Psoas muscle (tissue), 7 donors: ENCODE measurements at regions not wholly inside any gene's neighbourhood (a gene's known extent, or its start where the extent isn't known, plus 50 kb on each side); places are given as distances from the start of the nearest gene placed in this dataset.

Experiments used
- ATAC-seq, 4 donors: fragments of 200-7000 bp; cut with Tn5 transposase; one replicate each; pipeline ENCODE4 v1.9.1; 2020; ENCODE audit warnings: moderate library complexity in 3 of 4, mild to moderate bottlenecking in 2 of 4
- DNase-seq, 2 donors: peaks; one replicate each; pipeline ENCODE4 v3.0.0-alpha.2; 2020
- H3K27ac ChIP-seq: fragments of 200-600 bp; one replicate; pipeline ENCODE4 v1.8.0; 2022
- H3K27me3 ChIP-seq, 3 donors: fragments of 200-600 bp in 1 of 3; one replicate each; pipeline versions ENCODE4 v1.6.1 to v1.8.0; 2013 to 2022; ENCODE audit warnings: low read length in 2 of 3, mild to moderate bottlenecking in 2 of 3, moderate library complexity in 1 of 3; ENCODE audit not compliant: insufficient read depth in 3 of 3
- H3K36me3 ChIP-seq, 2 donors: fragments of 200-600 bp in 1 of 2; one replicate each; pipeline versions ENCODE4 v1.6.1 to v1.8.0; 2013 to 2022; ENCODE audit warnings: low read depth in 1 of 2, mild to moderate bottlenecking in 1 of 2, moderate library complexity in 1 of 2; ENCODE audit not compliant: insufficient read depth in 1 of 2
- H3K4me1 ChIP-seq: fragments of 200-600 bp; one replicate; pipeline ENCODE4 v1.8.0; 2022
- H3K4me3 ChIP-seq: fragments of 200-600 bp; one replicate; pipeline ENCODE4 v1.8.0; 2022; ENCODE audit warnings: mild to moderate bottlenecking
- H3K9me3 ChIP-seq: fragments of 200-600 bp; one replicate; pipeline ENCODE4 v1.8.0; 2022
- CTCF ChIP-seq: fragments of 200-600 bp; IDR thresholded peaks from one replicate; pipeline ENCODE4 v1.8.0; 2022; ENCODE audit warnings: antibody characterized with exemption
- WGBS, 3 donors: extraction: QIAGEN DNeasy Blood & Tissue Kit; methylation state at CpG; one replicate each; pipeline versions ENCODE4 v1.1.6 to v1.1.7; 2013; 5-methylcytosine and 5-hydroxymethylcytosine counted together
- intact Hi-C, 2 donors: fragments of 100-400 bp; cut with DNase I; formaldehyde crosslinking; loops; one replicate each; pipeline versions ENCODE4 v1.11.0 to v1.14.2; 2022
- donor health status: healthy with polysubstance abuse.
- donor health status: DM: no; HTN: no; CAD: no; lungs with moderate emphysema.
- donor health status: Bipolar disorder and iron deficiency.
- donor health status: healthy.
- donor health status: DM: yes; HTN: yes; CAD: no.
- donor health status: DM: no; HTN: no; CAD: no.
- donor health status: DM: yes; HTN: yes; CAD: no.

- intact Hi-C loops = no loop called here
- H3K4me3 ChIP-seq = no peak overlapping the region
- no peak for TF ChIP-seq CTCF
- H3K4me1 ChIP-seq = peaks cover 5% of the 10 kb centered on the region
- no peaks in the 10 kb centered on the region for H3K27me3 ChIP-seq
- ATAC-seq (no peak), DNase-seq (no peak)
- no peak overlapping the region for H3K27ac ChIP-seq
- 71 to 74% (median 73%) methylated on average over 4 of the region's 4 CpGs for WGBS, 3 donors
- no peaks in the 10 kb centered on the region for H3K9me3 ChIP-seq
- H3K36me3 ChIP-seq = no peaks in the 10 kb centered on the region
These were observed 623.8 kb downstream of the EPHA5 start for GRCh38 chr4:65046192-65047133.

DNA sequence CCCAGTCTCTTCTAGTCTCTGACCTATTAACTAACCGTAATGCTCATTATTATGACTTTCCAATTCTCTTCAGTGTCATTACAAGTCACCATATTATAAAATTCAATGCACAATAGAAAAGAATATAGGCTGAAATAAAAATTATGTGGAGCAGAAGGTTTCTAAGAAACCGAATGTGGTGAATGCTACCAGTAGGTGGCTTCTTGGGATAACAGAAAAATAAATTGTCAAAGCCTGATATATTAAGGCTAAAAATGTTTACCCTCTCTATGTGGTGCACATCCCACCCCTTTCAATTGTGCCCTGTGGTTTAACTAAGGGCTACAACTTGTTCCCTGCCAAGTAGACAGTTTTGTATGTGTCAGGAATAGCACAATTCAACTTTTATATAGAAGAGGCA, 624.6 kb upstream of the TECRL start:
- Histone ChIP-seq H3K36me3 (no peaks in the 10 kb centered on the region), H3K27me3 (no peaks in the 10 kb centered on the region), H3K4me1 (no peaks in the 10 kb centered on the region), H3K27ac (no peak overlapping the region), H3K9me3 (no peaks in the 10 kb centered on the region), H3K4me3 (no peak overlapping the region)
- TF ChIP-seq CTCF = no peak
- WGBS, 3 donors = 65 to 68% (median 65%) methylated on average over 2 of the region's 2 CpGs
- intact Hi-C loops = no loop called here
- ATAC-seq = no peak
- no peak for DNase-seq

DNA sequence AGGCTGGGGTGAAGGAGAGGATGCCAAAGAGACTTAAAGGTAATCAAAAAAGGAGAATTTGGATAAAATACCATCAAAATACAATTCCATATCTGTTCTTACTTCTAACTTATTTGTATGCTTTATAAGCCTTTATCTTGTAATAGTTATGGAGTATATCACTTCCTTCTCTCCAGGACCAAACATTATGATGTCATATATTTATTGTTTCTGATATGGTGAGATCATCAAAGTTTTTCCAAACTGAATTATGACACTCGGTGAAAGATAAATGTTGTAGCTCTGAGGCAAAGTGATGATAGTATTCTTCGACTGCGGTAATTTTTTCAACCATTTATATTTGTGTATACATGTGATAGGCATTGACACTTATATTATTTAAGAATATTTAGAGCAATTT, 619.3 kb upstream of the TECRL start:
- Histone ChIP-seq H3K27me3 (no peaks in the 10 kb centered on the region), H3K4me3 (no peak overlapping the region), H3K36me3 (no peaks in the 10 kb centered on the region), H3K9me3 (no peaks in the 10 kb centered on the region), H3K27ac (no peak overlapping the region), H3K4me1 (no peaks in the 10 kb centered on the region)
- TF ChIP-seq CTCF = no peak
- intact Hi-C loops = no loop called here
- 94 to 95% (median 95%) methylated on average over 3 of the region's 3 CpGs for WGBS, 3 donors
- no peak for DNase-seq
- no peak for ATAC-seq

- 21 to 39% (median 23%) methylated on average over 3 of the region's 3 CpGs for WGBS, 3 donors
- TF ChIP-seq CTCF = no peak
- H3K27me3 ChIP-seq = no peaks in the 10 kb centered on the region
- no peaks in the 10 kb centered on the region for H3K9me3 ChIP-seq
- peak overlapping the region; percentile 44 for H3K4me3 ChIP-seq
- intact Hi-C loops = no loop called here
- no peak overlapping the region for H3K27ac ChIP-seq
- ATAC-seq (peak; percentile 59 to 86 (median 74)), DNase-seq (no peak)
- H3K4me1 ChIP-seq = no peaks in the 10 kb centered on the region
- no peaks in the 10 kb centered on the region for H3K36me3 ChIP-seq
These were observed 614.8 kb upstream of the TECRL start for GRCh38 chr4:65023883-65024670.
